ENCODE measurements at regions not wholly inside any gene's neighbourhood (a gene's known extent, or its start where the extent isn't known, plus 50 kb on each side); places are given as distances from the start of the nearest gene placed in this dataset.
"Not testable (repeated sequence)": the region's sequence is repeated elsewhere in the genome, so short reads cannot be mapped to it uniquely, and the experiment has no call there.

DNA sequence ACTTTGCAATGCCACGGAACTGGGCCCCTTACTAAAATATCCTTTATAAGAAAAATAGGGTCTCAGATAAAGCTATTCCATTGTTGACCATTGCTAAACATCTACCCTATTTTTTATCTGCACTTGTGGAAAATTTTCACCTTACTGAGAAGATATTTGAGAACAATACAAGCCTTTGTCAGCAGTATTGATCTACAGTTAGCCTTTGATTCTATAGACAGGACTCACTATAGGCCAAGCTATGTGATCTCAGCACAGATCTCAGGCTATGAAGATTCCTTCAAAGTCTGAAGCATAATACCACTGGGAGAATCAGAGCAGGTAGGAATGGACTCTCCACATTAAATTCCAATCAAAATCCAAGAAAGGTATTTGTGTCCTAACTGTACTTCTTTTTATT, 1099.7 kb downstream of the DIAPH3 start:
- ChIA-PET POLR2A (no interaction called here), CTCF (no interaction called here)
- H3K27ac ChIP-seq (ENCODE audit: extremely low read depth, low read depth, low read length) = no peak overlapping the region
- H3K4me3 ChIP-seq (ENCODE audit: low read depth, low read length) = no peak overlapping the region
- H3K9me3 ChIP-seq (ENCODE audit: control insufficient read depth, insufficient read depth, low read depth, low read length) = no peaks in the 10 kb centered on the region
- no peaks in the 10 kb centered on the region for H3K4me1 ChIP-seq (ENCODE audit: control insufficient read depth, insufficient read depth, low read length)
- no peaks in the 10 kb centered on the region for H3K36me3 ChIP-seq (ENCODE audit: control insufficient read depth in 2 of 2, insufficient read depth in 1 of 2, low read length in 2 of 2)
- TF ChIP-seq ZNF169 (tag by site-specific recombination; IDR thresholded peaks at IDR 0.05) (no peak), ZNF132 (tag by site-specific recombination; IDR thresholded peaks at IDR 0.05; ENCODE audit: borderline replicate concordance) (no peak)
- TF ChIP-seq, protein P1, sequence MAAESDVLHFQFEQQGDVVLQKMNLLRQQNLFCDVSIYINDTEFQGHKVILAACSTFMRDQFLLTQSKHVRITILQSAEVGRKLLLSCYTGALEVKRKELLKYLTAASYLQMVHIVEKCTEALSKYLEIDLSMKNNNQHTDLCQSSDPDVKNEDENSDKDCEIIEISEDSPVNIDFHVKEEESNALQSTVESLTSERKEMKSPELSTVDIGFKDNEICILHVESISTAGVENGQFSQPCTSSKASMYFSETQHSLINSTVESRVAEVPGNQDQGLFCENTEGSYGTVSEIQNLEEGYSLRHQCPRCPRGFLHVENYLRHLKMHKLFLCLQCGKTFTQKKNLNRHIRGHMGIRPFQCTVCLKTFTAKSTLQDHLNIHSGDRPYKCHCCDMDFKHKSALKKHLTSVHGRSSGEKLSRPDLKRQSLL (tag by site-specific recombination; IDR thresholded peaks at IDR 0.05) = no peak

DNA sequence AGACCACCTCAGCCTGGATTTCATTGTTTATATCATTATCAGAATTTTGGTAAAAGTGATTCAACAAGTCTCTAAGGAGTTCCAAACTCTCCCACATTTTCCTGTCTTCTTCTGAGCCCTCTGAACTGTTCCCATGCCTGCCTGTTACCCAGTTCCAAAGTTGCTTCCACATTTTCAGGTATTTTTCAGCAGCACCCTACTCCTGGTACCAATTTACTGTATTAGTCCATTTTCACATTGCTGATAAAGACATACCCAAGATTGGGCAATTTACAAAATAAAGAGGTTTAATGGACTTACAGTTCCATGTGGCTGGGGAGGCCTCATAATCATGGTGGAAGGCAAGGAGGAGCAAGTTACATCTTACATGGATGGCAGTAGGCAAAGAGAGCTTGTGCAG, 1087.3 kb downstream of the DIAPH3 start:
- H3K9me3 ChIP-seq (ENCODE audit: control insufficient read depth, insufficient read depth, low read depth, low read length); CTCF ChIA-PET; H3K27ac ChIP-seq (ENCODE audit: extremely low read depth, low read depth, low read length); POLR2A ChIA-PET; H3K4me3 ChIP-seq (ENCODE audit: low read depth, low read length); H3K36me3 ChIP-seq (ENCODE audit: control insufficient read depth in 2 of 2, insufficient read depth in 1 of 2, low read length in 2 of 2); H3K4me1 ChIP-seq (ENCODE audit: control insufficient read depth, insufficient read depth, low read length): not testable (repeated sequence)
- peak; percentile 72 for TF ChIP-seq ZNF707 (tag by site-specific recombination; IDR thresholded peaks at IDR 0.05)

DNA sequence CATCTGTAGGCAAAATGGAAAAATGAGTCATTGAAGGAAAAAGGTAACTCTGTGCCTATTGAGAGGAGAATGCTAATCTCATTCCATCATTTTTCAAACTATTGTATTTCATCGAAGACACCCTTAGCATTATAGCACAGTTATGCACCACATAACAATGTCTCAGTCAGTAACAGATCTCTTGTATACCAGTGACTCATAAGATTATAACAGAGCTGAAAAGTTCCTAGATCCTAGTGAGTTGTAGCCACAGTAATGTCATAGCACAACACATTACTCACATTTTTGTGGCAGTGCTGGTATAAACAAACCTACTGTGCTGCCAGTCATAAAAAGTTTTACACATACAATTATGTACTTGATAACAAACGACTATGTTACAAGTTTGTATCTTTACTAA, 1077.6 kb downstream of the DIAPH3 start:
- no peak overlapping the region for H3K4me3 ChIP-seq (ENCODE audit: low read depth, low read length)
- no peak overlapping the region for H3K27ac ChIP-seq (ENCODE audit: extremely low read depth, low read depth, low read length)
- no peaks in the 10 kb centered on the region for H3K9me3 ChIP-seq (ENCODE audit: control insufficient read depth, insufficient read depth, low read depth, low read length)
- ChIA-PET CTCF (no interaction called here), POLR2A (no interaction called here)
- no peaks in the 10 kb centered on the region for H3K36me3 ChIP-seq (ENCODE audit: control insufficient read depth in 2 of 2, insufficient read depth in 1 of 2, low read length in 2 of 2)
- H3K4me1 ChIP-seq (ENCODE audit: control insufficient read depth, insufficient read depth, low read length) = no peaks in the 10 kb centered on the region
- TF ChIP-seq SETDB1 (IDR thresholded peaks at IDR 0.05; ENCODE audit: insufficient read length, low read length) = peak; percentile 42
- no peak for TF ChIP-seq ZNF302 (tag by site-specific recombination; IDR thresholded peaks at IDR 0.05; ENCODE audit: low read depth)
- no peak for TF ChIP-seq ZNF596 (tag by site-specific recombination; IDR thresholded peaks at IDR 0.05)
- no peak for TF ChIP-seq ZNF621 (tag by site-specific recombination; IDR thresholded peaks at IDR 0.05)

DNA sequence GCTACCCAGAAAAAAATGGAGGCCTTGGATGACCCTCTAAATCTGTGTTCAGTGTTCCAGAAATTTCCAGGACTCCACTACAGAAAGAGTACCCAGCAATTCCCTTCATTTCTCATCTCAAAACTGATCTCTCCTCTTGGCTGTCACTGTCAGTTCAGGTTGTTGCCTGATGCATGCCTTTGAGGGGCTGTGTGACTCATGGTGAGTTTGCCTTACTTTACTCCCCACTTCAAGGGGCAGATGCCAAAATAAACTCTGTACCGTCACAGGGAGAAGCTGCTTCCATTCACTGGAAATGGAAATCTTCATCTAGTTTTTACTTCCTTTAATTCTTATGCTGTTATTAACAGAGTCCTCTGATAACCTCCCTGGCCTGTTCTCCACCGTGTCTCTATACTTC, 1075.0 kb downstream of the DIAPH3 start:
- H3K27ac ChIP-seq (ENCODE audit: extremely low read depth, low read depth, low read length) = no peak overlapping the region
- H3K4me1 ChIP-seq (ENCODE audit: control insufficient read depth, insufficient read depth, low read length) = no peaks in the 10 kb centered on the region
- H3K4me3 ChIP-seq (ENCODE audit: low read depth, low read length) = no peak overlapping the region
- TF ChIP-seq ZNF248 (tag by site-specific recombination; IDR thresholded peaks at IDR 0.05) = no peak
- no peak for TF ChIP-seq SP7 (tag by site-specific recombination; IDR thresholded peaks at IDR 0.05)
- TF ChIP-seq, protein P2, sequence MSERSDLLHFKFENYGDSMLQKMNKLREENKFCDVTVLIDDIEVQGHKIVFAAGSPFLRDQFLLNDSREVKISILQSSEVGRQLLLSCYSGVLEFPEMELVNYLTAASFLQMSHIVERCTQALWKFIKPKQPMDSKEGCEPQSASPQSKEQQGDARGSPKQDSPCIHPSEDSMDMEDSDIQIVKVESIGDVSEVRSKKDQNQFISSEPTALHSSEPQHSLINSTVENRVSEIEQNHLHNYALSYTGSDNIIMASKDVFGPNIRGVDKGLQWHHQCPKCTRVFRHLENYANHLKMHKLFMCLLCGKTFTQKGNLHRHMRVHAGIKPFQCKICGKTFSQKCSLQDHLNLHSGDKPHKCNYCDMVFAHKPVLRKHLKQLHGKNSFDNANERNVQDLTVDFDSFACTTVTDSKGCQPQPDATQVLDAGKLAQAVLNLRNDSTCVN (tag by site-specific recombination; optimal IDR thresholded peaks at IDR 0.05) = no peak
- TF ChIP-seq FEZF1 (tag by site-specific recombination; IDR thresholded peaks at IDR 0.05) = no peak
- TF ChIP-seq ZNF530 (tag by site-specific recombination; IDR thresholded peaks at IDR 0.05; ENCODE audit: low read depth) = no peak
- TF ChIP-seq, protein P3, sequence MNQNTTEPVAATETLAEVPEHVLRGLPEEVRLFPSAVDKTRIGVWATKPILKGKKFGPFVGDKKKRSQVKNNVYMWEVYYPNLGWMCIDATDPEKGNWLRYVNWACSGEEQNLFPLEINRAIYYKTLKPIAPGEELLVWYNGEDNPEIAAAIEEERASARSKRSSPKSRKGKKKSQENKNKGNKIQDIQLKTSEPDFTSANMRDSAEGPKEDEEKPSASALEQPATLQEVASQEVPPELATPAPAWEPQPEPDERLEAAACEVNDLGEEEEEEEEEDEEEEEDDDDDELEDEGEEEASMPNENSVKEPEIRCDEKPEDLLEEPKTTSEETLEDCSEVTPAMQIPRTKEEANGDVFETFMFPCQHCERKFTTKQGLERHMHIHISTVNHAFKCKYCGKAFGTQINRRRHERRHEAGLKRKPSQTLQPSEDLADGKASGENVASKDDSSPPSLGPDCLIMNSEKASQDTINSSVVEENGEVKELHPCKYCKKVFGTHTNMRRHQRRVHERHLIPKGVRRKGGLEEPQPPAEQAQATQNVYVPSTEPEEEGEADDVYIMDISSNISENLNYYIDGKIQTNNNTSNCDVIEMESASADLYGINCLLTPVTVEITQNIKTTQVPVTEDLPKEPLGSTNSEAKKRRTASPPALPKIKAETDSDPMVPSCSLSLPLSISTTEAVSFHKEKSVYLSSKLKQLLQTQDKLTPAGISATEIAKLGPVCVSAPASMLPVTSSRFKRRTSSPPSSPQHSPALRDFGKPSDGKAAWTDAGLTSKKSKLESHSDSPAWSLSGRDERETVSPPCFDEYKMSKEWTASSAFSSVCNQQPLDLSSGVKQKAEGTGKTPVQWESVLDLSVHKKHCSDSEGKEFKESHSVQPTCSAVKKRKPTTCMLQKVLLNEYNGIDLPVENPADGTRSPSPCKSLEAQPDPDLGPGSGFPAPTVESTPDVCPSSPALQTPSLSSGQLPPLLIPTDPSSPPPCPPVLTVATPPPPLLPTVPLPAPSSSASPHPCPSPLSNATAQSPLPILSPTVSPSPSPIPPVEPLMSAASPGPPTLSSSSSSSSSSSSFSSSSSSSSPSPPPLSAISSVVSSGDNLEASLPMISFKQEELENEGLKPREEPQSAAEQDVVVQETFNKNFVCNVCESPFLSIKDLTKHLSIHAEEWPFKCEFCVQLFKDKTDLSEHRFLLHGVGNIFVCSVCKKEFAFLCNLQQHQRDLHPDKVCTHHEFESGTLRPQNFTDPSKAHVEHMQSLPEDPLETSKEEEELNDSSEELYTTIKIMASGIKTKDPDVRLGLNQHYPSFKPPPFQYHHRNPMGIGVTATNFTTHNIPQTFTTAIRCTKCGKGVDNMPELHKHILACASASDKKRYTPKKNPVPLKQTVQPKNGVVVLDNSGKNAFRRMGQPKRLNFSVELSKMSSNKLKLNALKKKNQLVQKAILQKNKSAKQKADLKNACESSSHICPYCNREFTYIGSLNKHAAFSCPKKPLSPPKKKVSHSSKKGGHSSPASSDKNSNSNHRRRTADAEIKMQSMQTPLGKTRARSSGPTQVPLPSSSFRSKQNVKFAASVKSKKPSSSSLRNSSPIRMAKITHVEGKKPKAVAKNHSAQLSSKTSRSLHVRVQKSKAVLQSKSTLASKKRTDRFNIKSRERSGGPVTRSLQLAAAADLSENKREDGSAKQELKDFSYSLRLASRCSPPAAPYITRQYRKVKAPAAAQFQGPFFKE (tag by site-specific recombination; IDR thresholded peaks at IDR 0.05; ENCODE audit: borderline replicate concordance) = no peak
- no peak for TF ChIP-seq ZNF837 (tag by site-specific recombination; IDR thresholded peaks at IDR 0.05)
- no peak for TF ChIP-seq ZBTB21 (tag by site-specific recombination; IDR thresholded peaks at IDR 0.05)
- no peak for TF ChIP-seq ZNF670 (tag by site-specific recombination; IDR thresholded peaks at IDR 0.05; ENCODE audit: low read depth)
- no peak for TF ChIP-seq ZNF133 (tag by site-specific recombination; IDR thresholded peaks at IDR 0.05)
- CTCF ChIA-PET = no interaction called here
- POLR2A ChIA-PET = no interaction called here
- H3K36me3 ChIP-seq (ENCODE audit: control insufficient read depth in 2 of 2, insufficient read depth in 1 of 2, low read length in 2 of 2) = no peaks in the 10 kb centered on the region
- H3K9me3 ChIP-seq (ENCODE audit: control insufficient read depth, insufficient read depth, low read depth, low read length) = no peaks in the 10 kb centered on the region

All from HEK293 (cell line).